ENCODE measurements at regions not wholly inside any gene's neighbourhood (a gene's known extent, or its start where the extent isn't known, plus 50 kb on each side); places are given as distances from the start of the nearest gene placed in this dataset.

- TF ChIP-seq USF2 (IDR thresholded peaks at IDR 0.05; ENCODE audit: low read length) (no peak), NRF1 (IDR thresholded peaks at IDR 0.05; ENCODE audit: low read depth, low read length) (no peak), BCL11A (IDR thresholded peaks at IDR 0.05; ENCODE audit: low read depth in 2 of 2, low read length in 2 of 2) (no peak), TEAD4 (IDR thresholded peaks at IDR 0.05; ENCODE audit: low read depth, low read length) (no peak)
Observed at GRCh38 chr13:93174260-93174659, 52.3 kb upstream of the GPC6 start (continued).
